ENCODE measurements at regions not wholly inside any gene's neighbourhood (a gene's known extent, or its start where the extent isn't known, plus 50 kb on each side); places are given as distances from the start of the nearest gene placed in this dataset.
"Not testable (repeated sequence)": the region's sequence is repeated elsewhere in the genome, so short reads cannot be mapped to it uniquely, and the experiment has no call there.

DNA sequence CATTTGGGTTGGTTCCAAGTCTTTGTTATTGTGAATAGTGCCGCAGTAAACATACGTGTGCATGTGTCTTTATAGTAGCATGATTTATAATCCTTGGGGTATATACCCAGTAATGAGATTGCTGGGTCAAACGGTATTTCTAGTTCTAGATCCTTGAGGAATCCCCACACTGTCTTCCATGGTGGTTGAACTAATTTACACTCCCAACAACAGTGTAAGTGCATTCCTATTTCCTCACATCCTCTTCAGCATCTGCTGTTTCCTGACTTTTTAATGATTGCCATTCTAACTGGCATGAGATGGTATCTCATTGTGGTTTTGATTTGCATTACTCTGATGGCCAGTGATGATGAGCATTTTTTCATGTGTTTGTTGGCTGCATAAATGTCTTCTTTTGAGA is 580.3 kb upstream of the CLINT1 start:
- not testable (repeated sequence) for DNase-seq (ENCODE audit: low read depth)

GRCh38 chr5:158436271-158437065 is 577.5 kb upstream of the CLINT1 start:
- no peak for DNase-seq (ENCODE audit: low read depth)

- DNase-seq (ENCODE audit: low read depth), result no peak
Measured at GRCh38 chr5:158435161-158435616, 576.2 kb upstream of the CLINT1 start.

DNA sequence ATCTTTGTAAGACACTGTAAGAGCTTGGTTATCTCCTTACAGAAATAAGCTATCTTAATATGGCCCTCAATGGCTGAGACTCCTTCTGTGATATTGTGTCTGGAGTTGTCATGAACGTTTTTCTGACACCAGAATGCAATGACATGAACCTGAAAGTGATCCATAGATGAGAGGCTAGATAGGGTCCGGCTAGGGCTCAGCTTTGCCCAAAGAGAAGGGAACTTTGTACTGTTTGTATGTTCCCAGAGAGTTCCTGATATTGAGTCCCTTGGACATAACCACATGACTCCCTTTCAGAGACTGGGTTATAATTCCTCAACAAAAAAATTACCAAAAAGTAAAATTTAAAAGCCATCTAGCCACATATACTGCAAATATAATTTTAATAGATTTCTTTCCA is 575.8 kb upstream of the CLINT1 start:
- DNase-seq (ENCODE audit: low read depth), result no peak

DNA sequence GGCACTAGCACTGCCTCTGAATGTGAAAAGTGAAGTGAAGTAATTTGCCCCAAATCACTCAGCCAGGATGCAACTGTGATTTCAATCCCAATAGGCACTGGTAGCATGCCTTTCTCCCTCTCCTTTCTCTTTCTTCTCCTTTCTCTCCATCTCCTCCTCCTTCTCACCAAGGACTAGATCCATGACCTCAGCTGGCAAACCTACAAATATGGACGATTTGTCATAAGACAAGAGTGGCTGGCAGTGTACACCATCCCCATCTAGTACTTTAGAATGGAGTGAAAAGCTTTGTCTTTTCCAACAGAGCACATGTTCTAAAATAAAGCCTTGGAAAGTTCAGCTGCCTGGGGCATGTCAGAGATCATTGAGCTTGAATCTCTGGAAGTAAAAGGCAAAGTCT is 574.7 kb upstream of the CLINT1 start:
- no peak for DNase-seq (ENCODE audit: low read depth)

DNA sequence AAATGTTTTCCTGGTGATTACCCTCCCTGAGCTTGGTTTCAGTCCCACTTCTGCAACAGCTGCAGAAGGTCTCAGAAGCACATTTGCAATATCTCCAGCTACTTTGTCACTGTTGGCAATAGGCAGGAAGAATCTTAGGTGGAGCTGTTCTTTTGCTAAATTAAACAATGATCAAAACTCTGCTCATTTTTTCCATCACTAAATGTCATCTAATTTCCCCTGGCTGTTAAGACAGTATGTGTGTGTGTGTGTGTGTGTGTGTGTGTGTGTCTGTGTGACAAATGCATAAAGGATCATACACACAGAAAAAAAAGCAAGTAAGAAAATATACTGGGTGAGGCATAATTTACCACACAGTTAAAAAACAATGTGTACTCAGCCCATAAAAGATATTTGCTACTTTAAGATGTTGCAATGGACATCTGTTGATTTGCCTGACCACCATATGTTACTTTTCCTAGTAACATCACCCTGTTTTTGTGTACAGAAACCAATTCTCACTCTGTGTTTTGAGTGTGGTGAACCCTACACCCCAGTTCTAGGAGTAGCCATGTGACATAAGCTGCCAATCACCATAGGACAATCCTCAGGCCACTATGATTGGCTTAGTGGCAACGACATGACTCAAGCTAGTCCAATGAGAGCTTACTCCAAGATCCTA is 572.6 kb upstream of the CLINT1 start:
- no peak for DNase-seq (ENCODE audit: low read depth)

- DNase-seq (ENCODE audit: low read depth), result no peak
Measured at GRCh38 chr5:158430798-158431167, 571.8 kb upstream of the CLINT1 start.

DNA sequence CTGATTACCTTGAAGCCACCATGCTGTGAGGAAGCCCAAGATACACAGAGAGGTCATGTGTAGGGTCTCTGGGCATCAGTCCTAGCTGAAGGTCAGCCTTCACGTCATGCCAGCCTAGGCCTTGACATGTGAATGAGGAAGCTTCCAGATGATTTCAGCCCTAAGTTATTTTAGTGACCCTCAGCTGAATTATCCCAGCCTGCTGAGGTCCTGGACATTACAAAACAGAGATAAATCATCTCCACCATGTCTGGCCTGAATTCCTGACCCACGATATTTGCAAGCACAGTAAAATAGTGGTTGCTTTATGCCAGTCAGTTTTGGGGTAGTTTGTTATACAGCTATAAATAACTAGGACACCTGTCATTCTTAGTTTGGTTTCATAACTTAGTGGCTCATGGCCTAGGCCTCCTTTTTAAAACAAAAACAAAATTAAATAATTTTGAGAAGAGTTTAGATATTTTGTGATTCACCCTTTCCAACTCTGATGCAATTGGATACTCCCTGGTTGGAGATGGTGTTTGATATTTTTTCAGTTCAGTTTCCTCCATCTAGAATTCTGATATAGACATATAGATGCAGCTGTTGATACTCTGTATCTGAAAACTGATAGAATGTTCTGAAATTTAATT is 571.3 kb upstream of the CLINT1 start:
- DNase-seq (ENCODE audit: low read depth), result no peak

- no peak for DNase-seq (ENCODE audit: low read depth)
Measured at GRCh38 chr5:158429564-158429963, 570.6 kb upstream of the CLINT1 start.

DNA sequence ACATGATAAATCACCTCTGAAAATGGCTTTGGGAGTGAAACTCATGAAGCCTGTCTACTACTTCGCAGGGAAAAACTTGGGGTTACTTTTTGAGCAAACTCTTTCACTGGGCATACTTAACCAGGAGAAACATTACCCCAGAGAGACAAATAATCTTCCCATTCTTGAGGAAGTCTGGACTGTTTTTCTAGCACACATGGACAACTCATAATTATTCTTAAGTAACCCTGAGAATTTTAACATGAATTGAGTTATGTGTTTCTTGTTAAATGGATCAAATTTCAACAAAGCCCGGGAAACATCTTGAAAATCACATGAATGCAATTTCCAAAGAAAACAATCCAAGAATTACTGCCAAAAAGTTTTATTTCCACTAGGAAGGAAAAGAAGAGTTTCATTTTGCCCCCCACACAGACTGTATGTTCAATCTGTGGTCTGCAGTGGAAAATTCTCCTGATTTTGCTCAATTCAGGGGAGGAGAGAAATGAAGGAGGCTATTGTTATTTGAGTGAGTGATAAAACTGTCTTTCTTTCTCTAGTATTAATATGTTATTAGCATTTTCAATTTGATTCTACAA is 564.8 kb upstream of the CLINT1 start:
- DNase-seq (ENCODE audit: low read depth), result no peak

GRCh38 chr5:158422653-158423515 is 563.9 kb upstream of the CLINT1 start:
- no peak for DNase-seq (ENCODE audit: low read depth)

DNA sequence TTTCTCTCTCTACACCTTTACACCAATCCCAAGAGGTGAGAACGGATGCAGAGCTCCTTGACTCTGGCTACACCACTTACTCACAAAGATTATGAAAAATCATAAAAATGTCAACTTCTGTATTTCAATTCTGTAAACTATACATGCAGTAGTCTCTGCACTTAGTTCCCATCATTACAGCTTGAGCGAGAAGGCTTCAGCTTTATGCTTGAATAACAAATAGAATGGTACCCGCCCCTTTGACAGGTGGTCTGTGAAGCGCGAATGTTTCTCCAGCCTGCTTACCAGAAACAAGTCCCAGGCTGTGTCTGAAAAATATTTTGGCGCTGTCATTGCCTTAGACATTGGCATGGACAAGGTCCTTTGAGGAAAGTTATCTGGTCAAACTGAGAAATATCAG is 562.4 kb upstream of the CLINT1 start:
- no peak for DNase-seq (ENCODE audit: low read depth)

DNA sequence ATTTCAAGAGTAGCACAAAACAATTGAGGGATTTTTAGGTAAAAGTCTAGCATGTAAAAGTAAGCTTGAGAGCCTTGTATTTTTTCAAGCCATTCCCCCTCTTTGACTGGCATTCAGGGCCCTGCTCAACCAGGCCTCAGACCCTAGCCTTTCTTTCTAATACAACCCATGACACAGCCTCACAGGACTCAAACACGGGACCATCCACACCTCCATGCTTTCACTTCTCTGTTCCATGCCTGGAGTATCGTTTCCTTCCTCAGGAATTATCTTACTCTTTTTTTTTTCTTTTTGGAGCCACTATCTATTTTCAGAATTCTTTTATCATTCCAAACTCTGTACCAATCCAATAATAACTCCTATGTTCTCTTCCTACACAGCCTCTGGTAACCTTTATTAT is 560.2 kb upstream of the CLINT1 start:
- DNase-seq (ENCODE audit: low read depth), result no peak

DNA sequence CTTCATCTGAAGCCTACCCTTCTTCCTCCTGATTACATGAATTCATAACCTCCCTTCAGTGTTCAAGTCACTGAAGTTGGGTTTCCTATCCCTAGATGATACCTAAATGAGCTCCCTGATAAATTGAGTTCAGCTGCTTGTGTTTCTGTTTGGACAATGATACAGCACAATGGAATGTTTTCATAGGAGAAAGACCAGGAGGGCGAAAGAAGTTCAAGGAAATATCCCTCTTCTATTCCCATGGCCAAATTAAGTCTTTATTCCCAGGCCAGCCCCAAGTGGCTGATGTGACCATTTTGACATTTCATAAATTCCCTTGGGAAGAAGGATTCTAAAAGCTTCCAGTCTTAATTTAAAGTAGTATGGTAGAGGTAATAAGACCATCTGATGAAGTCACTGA is 555.8 kb upstream of the CLINT1 start:
- no peak for DNase-seq (ENCODE audit: low read depth)

DNA sequence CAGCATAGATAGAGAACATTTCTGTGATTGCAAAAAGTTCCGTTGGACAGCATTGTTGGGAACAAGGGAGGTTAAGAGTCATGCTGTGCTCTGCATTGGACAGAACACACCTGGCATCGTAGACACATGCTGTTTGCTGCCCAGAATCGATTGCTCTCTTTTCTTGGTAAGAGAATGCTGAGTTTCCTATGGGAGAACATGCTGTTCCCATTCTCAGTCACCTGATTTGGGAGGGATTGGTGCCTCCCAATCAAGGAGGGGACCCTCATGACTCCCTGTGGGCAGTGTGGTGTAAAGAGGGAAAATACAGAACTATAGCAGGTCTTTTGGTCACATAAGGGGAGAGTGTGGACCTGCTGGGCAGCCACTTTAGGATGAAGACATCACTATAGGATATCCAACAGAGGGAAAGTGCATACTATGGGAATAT is 555.4 kb upstream of the CLINT1 start:
- DNase-seq (ENCODE audit: low read depth), result no peak

GRCh38 chr5:158413122-158413680 is 554.3 kb upstream of the CLINT1 start:
- DNase-seq (ENCODE audit: low read depth), result no peak

- no peak for DNase-seq (ENCODE audit: low read depth)
Measured at GRCh38 chr5:158410976-158411375, 552.0 kb upstream of the CLINT1 start.

DNA sequence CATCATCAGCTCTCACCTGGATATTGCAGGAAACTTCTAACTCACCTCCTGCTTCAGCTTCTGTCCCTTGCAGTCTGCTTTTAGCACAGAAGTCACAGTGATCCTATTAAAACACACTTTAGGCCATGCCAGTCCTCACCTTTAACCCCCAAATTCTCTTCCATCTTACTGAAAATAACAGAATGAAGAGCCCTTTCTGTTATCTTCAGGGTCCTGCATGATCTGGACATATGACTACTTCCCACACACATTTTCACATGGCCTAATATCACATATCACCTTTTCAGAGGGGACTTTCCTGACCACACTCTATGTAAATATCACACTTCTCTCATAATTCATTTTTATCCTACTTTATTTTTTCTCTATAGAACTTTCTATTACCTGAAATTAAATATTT is 550.6 kb upstream of the CLINT1 start:
- no peak for DNase-seq (ENCODE audit: low read depth)

DNA sequence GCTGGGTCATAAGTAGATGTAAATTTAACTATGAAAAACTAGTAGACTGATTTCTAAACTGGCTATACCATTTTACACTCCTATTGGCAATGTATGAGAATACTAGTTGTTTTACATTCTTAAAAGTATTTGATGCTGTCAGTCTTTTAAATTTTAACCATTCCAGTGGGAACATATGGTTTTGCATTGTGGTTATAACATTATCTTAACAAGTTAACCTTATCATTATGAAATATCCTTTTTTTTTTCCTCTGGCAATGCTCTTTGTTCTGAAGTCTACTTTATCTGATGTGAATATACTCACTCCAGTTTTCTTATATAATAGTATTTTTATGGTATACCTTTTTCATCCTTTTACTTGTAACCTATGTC is 548.9 kb upstream of the CLINT1 start:
- no peak for DNase-seq (ENCODE audit: low read depth)

GRCh38 chr5:158406884-158407823 is 548.2 kb upstream of the CLINT1 start:
- no peak for DNase-seq (ENCODE audit: low read depth)
